GM18499 (cell line): ENCODE measurements at regions not wholly inside any gene's neighbourhood (a gene's known extent, or its start where the extent isn't known, plus 50 kb on each side); places are given as distances from the start of the nearest gene placed in this dataset.

Source experiments
- ATAC-seq: cut with Tn5 transposase; IDR thresholded peaks from one replicate; pipeline ENCODE4 v1.9.1; 2021; ENCODE audit warnings: moderate number of reproducible peaks; ENCODE audit not compliant: insufficient read depth, unreplicated experiment

DNA sequence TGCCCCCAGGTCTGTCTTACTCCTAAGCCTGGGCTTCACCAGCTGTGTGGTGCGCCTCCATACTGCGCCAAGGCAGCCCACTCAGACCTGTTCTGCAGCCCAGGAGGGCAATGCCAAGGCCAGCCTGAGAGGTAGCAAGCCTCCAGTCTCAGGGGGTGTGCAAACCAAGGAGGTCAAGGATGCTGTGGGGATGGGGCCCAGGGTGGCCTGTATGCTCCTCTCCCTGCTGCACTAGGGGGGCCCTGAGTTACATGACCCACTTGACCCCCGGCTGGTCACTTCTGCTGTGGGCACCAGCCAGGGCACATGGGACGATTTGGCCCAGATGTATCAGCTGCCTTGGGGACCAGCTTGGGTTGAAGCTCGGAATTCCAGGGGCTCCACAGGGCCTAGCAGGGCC is 70.0 kb upstream of the SLC6A6 start:
- ATAC-seq: no peak

DNA sequence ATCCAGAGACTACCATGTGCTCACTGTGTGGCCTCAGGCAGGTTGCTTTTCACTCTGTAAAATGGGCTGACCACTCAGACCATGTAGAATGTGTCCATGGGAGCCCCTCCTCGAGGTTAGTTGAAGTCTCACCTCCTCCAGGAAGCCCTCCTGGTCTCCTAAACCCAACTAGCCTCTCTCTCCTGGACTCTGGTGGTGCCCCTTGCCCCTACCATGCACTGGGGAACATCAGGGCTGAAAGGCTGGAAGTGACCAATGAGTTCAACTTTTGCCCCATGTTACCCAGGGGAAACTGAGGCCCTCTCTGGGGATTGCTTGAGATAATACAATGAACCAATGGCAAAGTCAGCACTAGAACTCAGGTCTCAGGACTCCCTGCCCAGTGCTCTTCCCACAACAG is 69.2 kb upstream of the SLC6A6 start:
- ATAC-seq: no peak

DNA sequence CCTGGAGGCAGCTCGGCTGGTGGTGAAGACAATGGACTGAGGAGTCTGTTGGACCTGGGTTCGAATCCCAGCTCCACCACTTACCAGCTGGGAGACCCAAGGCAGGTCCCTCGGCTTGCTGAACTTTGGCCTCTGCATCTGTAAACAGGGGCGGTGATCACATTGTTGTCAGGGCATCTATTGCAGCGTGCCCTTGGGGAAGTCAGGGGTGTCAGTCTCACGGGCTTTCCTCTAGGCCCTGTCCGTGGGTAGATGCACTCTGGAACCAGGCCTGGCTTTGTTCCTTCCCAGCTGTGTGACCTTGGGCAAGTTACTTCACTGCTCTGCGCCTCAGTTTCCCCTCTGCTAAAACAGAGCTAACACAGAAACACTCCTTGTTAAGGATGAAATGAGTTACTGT is 68.8 kb upstream of the SLC6A6 start:
- no peak for ATAC-seq

DNA sequence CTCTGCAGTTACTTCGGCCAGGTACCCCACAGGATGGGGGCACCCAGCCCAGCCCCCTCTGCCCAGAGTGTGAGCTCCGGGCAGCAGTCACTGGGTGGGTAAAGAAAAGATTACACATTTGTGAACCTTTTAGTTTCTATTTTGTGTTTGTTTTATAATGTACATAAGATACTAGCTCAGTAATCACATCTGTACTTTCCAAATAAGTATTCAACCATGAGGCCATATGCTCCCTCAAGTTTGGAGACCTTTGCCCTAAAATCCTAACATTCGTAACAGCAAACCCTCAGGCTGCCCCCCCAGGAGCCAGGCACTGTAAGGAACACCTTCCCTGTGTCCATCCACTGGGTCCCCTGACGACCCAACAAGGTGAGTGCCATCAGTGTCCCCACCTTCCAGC is 68.3 kb upstream of the SLC6A6 start:
- ATAC-seq: no peak

DNA sequence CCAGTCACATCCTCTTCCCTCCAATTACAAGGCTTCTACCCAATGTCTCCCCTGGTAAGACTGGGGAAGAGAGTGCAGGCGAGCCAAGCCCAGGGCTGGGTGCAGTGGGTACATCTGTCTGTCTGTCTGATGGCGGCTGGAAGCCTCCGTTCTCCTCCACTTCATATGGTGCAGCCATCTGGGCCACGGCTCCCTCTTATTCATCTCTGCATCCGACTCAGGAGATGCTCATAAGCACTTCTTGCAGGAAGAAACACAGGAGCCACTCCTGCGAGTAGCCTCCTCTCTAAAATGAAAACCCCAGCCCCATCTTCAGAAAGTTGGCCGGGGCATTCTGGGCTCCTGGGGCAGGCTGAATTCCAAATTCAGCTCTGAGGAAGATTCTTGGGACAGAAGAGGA is 67.5 kb upstream of the SLC6A6 start:
- no peak for ATAC-seq

DNA sequence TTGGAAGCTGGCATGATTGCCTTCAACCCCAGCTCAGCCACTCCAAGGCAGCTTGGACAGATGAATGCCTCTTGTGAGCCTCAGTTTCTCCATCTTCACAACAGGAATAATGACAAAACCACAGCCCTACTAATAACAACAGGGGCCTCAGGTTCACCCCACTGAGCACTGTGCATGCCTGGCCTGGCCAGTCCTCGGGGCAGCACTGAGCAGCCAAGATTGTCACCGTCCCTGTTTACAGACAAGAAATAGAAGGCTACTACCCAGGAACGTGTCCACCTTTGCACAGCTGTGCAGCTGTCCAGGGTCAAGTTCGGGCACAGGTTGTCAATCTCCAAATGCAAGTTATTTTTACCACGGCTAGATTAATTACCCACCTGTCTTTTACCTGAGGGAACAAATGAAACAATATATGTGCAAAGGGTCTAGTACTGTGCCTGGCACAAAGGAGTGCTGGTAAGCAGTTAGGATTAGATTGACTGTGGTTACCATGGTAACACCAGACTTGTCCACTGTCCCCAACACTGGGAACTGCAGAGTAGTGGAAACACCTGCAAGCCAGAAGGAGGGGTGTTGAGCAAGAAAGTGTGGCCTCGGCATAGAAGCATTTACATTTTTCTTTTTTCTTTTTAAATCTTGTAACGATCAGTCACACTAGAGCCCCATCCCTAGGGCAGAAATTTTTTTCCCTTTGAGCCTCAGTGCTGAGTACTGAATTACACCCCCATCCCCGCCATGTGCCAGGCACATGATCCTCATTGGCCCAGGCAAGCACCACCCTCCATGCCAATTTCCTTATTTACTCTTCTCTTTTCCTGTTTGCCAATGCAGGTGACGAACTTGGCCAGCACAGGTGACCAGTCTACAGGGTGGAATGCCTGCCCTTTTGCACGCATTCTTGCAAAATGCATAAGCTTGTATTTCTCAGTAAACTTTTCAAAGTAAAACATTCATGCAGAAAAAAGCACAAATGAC is 66.3 kb upstream of the SLC6A6 start:
- ATAC-seq: no peak

DNA sequence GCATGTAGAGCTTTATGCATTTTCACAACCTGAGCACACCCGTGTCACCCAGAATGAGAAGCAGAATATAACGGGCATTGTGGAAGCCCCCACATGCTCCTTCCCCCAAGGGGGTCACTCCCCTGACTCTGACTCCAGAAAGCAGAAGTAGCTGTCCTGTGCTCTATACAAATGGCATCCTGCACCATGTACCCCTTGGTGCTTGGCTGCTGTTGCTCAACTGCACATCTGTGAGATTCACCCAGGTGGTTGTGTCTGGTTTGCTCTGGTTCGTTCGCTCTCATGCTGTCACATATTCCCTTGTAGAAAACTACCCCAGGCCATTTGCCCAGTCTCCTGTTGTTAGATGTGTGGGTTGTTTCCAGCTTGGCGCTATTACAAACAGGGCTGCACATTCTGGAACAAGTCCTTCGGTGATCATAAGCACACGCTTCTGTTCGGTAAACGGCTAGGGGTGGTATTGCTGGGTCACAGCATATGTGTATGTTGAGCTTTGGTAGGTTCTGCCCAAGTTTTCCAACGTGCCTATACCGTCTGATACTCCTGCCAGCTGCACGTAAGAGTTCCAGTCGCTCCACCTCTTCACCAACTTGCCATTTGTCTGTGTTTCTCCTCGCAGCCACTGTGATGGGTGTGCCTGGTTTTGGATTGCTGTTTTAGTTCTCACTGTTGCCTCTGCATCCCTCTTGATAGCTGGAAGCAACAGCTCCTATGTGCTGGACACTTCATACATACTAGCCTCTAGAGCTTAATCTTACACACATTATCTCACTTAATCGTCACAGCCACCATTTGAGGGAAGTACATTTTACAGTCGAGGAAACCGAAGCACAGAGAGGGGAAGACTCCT is 65.4 kb upstream of the SLC6A6 start:
- no peak for ATAC-seq

DNA sequence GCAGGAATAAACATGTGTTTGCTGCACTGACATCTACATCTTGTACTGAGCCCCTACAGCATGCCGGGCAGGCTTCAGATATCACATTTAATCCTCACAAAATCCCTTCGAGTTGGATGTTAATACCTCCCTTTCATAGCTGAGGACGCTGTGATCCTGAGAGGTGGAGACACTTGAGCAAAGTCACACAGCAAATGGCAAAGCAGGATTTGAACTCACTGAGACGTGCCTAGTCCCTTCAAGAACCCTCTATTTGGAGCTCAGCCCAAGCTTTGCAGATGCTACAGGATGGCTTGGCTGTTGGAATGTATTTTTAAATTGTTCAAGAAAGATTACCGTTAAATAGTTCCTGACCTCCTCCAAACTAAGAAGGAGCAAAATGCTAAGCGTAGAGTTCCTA is 64.6 kb upstream of the SLC6A6 start:
- ATAC-seq: no peak

DNA sequence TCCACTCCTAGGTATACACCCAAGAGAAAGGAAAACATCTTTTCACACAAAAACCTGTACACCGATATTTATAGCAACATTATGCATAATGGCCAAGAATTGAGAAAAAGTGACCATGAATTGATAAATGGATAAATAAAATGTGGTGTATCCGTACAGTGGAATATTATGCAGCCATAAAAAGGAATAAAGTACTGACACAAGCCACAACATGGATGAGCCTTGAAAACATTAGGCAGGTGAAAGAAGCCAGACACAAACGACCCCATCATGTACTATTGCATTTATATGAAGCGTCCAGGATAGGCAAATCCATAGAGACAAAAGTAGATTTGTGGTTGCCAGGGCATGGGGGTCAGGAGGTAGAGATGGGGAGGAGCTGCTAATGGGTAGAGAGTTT is 64.2 kb upstream of the SLC6A6 start:
- ATAC-seq: no peak

DNA sequence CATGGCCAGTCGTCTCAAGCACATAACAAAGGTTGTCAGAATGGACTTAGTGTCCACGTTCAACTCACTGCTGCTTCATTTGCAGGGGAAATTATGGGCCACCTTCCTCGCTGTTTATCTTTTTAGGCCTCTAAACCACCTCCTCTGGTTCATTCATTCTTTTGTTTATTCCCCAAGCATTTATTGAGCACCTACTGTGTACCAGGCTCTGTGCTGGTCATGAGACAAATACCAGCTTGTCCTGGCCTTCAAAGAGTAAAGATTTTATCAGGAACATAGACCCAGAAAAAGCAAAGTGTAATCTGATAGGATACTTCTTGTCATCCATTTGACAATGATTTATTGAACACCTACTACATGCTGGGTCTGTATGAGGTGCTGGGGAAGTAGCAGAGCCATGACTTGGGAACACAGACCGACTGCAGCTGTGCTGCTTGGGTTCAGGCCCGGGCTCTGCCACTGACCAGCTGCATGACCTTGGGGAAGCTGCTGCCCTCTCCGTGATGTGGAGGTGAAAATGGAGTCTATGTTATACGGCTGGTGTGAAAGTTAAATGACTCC is 63.4 kb upstream of the SLC6A6 start:
- no peak for ATAC-seq

DNA sequence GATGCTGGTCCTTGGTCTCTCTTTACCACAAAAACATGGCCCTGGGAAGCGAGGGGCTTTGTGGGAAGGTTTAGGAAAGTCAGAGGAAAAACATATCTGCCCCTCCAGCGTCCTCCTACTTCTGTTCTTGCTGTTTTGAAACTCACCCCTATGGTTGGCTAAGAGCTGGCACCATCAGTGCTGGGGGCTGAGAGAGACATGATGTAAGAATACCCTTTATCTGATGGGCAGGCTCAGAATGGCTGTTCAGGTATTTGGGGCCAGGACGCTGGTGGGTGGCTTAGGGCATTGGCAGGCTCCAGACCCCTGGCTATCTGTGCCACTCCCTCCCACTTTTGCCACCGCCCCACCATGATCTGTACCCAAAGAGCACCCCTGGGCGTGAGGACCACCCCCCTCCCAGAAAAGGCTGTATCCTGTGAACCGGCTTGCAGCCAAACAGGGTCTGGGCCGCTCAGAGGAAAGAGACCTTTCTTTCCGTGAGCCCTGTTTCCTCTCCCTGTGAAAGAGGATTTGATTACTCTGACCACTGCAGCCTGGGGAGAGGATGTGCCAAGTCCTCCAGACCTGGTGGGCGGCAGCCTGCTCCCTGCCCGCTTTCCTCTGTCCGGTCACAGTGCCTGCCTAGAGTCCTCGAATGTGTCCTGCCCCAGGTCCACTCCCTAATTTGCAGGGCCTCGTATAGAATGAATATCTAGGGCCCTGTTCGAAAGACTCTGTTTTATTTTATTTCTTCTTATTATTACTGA is 61.3 kb upstream of the SLC6A6 start:
- no peak for ATAC-seq

DNA sequence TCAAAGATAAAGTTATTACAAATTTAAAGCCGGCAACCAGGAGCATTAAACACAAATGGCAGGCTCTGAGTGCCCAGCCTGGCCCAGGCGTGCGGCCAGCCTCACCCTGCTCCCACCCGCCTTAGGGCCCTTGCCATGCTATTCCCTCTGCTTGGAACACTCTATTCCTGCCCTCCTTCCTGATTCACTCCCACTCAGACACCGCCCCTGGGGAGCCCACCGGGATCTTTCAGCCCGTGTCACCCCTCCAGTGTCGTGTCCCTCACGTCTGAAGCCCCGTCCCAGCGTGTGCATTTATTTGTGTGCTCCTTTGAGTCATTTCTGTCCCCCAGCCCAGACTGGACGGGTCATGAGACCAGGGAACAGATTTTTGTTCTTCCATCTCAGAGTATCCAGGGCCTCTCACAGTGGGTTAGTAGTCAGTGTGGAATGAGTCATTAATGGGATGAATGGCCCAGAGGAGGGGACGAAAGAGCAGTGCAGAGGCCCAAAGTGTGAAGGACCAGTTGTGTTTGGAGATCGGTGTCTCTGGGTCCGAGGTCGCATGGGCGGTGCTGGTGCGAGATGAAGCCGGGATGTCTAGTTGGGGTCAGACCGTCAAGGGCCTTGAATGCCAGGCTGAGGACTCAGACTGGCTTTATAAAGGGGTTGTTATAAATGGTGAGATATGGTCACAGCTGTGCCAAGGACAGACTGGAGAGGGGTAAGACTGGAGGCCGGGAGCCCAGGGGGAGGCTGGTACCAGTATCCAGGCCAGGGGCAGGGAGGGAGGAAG is 58.9 kb upstream of the SLC6A6 start:
- no peak for ATAC-seq

DNA sequence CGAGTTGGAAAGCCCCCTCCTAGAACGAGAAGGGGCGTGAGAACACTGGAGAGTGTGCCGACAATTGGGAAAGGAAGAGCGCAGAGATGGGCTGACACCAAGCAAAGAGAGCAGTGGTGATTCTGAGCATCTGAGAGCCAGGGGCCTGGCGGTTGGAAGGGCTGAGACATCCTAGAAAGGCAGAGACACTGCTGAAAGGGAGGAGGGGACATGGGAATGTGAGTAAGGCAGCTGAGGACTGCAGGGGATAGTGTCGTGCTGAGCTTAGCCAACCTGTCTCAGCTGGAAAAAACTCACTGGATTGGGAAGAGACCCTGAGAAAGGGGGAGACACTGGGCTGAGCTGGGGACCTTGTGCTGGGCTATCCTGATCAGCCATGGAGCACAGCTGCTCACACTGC is 58.1 kb upstream of the SLC6A6 start:
- ATAC-seq: no peak

DNA sequence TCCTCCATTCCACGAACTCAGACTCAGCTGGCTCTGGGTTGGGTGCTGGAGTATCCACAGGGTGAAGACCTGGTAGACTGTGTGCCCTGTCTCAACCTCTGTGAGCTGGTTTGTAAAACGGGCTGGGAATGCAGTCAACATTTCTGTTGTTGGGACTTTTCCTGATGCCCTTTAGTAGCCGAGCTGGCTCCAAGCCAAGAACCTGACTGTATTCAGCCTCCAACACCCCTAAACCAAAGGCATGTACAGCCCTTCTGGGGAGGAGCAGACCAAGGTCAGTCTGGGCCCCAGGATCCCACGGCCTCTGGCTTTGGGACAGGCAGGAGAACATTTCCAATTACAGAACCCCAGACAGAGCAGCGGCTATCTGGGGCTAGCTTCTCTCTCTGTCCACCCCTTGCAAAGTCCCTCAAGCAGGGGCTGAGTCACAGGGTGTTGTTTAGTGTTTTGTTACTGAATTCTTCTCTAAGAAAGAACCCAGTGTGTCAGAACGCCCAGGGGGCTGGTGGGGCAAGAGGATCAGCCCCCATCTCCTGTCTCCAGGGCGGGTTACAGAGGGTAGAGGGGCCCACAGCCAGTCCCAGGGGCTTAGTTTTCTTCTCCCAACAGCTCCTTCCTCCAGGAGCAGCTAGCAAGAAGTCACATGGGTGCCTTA is 56.8 kb upstream of the SLC6A6 start:
- ATAC-seq: no peak

DNA sequence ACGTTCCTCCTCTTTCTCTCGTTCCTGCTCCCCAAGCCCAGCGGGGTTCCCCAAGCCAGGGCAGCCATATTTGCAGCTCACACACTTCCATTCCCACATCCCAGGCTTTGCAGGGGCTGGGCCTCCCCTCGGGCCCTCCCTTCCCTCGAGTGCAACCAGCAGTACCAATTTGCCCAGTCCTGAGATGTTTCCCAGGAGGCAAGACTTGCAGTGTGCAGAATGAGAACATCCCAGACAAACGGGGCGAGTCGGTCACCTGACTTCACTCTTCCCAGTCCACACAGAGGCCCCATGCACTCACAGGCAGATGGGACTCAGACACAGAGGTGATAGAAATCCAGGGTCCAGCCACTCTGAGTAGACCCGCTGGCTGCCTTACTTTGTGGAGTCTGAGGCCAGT is 56.2 kb upstream of the SLC6A6 start:
- ATAC-seq: no peak

DNA sequence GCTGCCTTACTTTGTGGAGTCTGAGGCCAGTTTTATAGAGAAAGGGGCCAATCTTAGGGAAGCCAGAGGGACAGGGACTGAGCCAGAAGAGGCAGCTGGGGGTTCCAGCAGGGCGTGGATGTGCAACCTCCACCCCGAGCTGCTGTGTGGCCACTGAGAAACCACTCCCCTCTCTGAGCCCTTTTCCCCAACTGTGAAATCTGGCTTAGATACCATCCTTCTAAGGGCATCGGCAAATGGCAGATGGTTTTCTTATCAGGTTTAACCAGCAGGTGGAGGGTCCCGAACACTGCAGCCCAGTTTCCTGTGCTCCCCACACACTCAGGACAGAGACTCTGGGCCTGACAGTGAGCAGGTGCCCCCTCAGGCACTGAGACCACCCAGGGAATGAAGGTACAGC is 55.8 kb upstream of the SLC6A6 start:
- no peak for ATAC-seq

DNA sequence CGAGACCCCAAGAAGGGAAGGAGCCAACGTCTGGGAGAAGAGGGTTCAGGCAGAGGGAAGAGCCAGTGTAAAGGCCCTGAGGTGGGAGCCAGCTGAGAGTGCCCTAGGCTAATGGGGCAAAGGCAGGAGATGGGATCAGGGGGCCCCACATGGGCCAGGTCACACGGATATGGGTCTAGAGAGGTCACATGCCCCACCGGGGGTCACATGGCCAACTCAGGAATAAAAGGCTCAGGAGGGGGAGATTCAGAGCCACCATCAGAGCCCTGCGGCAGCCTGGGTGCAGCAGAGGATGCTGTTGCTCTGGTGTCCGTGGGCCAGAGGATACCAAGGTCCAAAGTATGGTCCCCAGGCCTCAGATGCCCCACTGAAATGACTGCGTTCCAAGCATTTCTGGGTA is 55.3 kb upstream of the SLC6A6 start:
- no peak for ATAC-seq

DNA sequence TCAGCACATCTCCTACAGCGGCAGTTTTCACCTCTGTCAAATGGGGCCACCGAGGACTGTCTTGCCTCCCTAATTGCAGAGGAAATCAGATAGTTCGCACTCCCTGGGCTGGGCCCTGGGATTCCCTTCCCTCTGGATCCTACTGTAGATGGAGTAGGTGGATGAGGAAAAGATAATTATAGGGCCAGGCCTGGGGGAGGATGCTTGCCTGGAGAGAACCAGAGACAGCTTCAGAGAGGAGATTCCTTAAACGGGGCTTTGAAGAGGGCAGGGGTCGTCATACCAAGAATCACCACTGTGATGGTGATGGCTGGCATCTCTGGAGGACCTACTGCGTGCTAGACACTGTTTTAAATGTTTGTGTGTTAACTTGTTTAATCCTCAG is 50.8 kb upstream of the SLC6A6 start:
- ATAC-seq: no peak

DNA sequence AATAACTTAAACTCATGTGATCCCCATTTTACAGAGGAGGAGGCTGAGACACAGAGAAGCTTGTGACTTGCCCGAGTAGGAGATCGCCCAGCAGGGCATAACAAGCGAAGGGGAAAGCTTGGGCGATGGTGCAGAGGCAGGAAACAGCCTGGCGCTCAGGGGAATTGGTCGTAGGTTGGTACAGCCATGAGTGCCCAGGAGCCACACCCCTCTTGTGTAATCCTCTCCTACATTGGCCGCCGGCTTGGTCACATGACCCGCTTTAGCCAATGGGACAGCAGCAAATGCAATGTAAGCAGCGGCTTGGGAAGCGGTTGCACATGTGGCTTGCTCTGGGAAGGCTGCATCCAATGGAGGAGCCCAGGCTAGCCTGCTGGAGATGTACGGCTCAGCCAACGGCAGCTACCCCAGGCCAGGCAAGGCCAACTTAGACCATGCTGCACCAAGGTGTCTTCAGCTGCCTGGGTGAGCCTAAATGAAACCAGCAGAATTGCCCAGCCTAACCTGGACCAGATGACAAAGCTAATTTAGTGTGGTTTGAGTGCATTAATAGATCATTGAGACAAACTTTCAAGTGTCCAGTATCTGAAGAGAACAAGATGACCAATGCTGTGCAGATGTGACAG is 50.3 kb upstream of the SLC6A6 start:
- ATAC-seq: no peak
